HG02981 (cell line): ENCODE measurements at regions not wholly inside any gene's neighbourhood (a gene's known extent, or its start where the extent isn't known, plus 50 kb on each side); places are given as distances from the start of the nearest gene placed in this dataset.
"Not testable (repeated sequence)": the region's sequence is repeated elsewhere in the genome, so short reads cannot be mapped to it uniquely, and the experiment has no call there.

Experiments used
- ATAC-seq: cut with Tn5 transposase; IDR thresholded peaks from one replicate; pipeline ENCODE4 v1.9.1; 2021; ENCODE audit warnings: mild to moderate bottlenecking, moderate library complexity; ENCODE audit not compliant: unreplicated experiment

DNA sequence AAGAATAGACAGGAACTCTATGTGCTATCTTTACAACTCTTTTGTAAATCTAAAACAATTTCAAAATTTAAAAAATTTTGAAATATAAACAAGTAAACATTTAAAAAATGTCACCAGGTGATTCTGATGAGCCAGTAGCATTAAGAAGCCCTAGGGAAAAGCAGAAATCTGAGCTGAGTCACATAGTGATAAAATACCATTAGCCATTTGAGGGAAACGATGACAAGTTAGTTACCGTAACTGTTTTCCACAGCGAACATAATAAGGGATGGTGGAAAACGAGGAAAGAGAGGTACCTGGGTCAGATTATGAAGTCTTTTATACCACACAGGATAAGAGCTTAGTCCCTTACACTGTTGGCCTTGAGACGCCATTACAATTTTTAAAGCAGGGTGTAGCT lies 55.5 kb downstream of the PRR15 start:
- no peak for ATAC-seq

DNA sequence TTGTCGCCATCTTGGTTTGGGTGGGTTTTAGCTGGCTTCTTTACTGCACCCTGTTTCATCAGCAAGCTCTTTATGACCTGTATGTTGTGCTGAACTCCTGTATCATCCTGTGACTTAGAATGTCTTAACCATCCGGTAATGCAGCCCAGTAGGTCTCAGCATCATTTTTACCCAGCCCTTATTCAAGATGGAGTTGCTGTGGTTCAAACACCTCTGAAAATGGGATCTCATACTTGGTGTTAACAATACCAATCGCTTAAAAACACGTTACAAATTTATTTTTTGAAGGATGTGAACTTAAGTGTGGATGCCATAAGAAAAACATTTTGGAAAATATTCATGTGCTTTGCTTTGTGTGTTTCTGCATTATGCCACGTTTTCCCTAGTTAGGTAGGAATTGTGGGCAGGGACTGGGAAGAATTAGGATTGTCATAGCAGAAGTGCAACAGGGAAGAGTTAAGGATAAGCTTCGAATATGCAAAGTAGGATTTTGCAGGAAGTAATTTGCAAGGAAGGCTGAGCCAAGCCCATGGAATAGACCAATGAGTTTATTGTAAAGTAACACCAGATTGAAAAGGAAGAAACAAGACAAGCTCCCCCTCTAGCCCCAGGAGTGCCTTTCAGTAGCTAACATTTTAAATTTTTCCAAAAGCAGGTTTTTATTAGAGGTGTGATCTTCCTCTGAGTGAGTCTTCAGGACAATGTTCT lies 56.4 kb downstream of the PRR15 start:
- ATAC-seq = no peak

DNA sequence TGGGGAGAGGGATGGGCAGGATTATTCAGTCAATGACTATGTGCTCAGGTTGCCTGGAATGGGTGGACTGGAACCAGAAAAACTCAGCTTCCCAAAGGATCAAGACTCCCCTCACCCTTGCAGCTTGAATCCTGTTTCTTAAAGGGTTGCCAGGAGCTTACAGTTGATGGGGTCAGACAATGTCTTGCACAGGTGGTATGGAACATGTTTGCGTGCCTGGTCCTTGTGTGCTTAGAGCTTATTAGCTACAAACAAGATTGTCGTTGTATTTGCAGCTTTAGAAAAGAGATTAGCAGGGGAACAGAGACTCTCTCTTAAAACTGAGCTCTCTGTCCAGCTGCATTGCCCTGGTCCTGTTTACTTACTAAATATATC lies 56.9 kb downstream of the PRR15 start:
- ATAC-seq = no peak

DNA sequence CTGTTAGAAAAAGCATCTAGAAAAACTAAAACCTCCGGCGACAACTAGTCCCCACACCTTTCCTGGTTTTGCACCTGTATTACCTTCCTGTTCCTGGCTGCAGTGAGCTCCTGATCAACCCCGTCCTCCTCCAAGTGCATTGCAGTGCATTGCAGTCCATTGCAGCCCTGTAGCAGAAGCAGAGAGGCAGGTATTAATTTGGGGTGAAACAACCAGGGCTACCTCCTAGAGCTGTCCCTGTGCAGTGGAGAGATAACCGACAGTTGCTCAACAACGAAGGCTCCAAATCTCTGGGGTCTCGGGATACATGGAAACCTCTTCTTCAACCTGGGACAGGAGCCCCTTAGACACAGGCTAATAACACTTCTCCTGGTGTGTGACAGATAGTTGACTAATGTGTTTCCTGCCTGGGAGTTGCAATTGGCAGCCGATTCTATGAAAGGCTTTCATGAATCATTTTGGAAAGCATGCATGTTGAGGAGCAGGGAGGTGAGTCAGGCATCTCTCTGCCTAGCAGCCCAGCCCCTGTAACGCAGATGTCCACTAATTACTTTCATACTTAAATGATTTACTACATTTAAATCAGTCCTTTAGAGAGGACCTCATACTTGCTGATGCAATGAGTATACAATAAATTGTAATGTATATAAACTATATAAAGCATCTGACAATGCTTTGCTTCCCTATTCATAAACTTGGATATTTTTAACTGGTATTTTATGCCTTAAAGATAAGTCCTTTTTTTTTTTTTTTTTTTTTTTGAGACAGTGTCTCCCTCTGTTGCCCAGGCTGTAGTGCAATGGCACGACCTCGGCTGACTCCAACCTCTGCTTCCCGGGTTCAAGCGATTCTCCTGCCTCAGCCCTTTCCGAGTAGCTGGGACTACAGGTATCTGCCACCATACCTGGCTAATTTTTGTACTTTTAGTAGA lies 59.0 kb downstream of the PRR15 start:
- no peak for ATAC-seq

DNA sequence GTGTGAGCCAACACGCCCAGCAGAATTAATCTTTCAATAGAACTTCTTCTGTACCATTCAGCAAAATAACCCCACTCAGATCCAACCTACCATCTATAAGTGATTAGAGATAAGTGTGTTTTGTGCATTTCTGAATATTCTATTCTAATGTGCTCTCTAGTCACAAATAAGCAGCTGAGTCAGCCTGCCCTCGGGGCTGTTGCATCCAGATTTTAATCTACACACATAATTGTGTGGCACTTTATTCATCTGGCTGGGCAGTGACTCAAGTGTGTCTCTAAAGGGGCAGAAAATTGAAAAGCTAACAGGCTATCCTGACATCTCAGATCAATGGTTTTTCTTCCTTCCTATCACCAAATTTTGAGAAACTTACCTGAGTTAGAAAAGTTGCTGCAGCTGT lies 60.3 kb downstream of the PRR15 start:
- no peak for ATAC-seq

DNA sequence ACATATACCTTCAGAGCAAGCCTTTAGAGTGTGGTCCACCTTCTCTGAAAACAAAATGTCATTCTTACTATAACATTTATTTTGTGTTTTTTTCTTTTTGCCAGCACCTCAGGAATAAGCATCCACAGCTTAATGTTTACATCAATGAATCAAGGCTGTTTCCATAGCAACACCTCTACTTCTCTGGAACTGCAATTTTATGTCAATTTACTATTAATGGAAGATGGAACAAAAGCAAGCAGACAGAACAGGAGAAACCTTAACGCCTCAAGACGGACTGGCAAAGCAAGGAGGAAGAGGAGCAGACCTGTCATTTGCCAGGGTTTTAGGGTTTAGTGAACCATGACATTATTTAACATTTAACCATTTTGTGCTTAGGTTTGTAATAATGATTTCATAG lies 63.1 kb downstream of the PRR15 start:
- ATAC-seq = no peak

DNA sequence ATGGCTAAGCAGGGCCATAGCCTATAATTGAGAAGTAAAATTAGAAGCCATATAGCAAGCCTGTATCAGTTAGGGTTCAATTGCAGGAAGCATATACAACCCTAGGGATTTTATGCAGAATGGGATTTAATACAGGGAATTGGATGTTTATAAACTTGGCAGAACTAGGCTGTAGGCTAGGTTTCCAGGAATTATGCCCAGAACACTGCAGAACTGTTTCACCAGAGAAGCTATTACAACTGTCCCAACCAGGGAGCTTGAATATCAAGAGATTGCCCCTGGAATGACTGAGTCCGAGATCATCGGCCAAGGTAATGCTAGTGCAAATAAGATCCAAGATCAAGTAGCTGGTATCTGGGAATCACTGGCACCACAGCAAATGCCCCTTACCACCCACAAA lies 64.0 kb downstream of the PRR15 start:
- no peak for ATAC-seq

DNA sequence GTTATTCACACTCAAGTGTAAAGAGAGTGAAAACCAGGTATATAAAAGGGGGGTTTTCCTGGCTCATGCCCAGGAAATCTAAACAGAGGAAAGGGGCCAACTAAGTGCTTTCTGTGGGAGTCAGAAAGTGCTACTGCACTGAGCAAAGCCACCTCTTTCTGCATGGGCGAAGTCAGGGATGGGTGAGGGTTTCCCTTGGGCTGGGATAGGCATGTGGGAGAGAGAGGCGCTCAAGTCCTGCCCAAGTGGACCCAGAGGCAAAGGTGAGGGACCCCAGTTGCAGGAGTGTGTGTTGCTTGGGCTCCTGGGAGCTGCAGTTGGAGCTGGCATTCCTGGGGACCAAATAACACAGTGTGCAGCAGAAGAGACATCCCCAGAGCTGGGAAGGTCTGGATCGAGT lies 65.9 kb downstream of the PRR15 start:
- ATAC-seq = no peak

DNA sequence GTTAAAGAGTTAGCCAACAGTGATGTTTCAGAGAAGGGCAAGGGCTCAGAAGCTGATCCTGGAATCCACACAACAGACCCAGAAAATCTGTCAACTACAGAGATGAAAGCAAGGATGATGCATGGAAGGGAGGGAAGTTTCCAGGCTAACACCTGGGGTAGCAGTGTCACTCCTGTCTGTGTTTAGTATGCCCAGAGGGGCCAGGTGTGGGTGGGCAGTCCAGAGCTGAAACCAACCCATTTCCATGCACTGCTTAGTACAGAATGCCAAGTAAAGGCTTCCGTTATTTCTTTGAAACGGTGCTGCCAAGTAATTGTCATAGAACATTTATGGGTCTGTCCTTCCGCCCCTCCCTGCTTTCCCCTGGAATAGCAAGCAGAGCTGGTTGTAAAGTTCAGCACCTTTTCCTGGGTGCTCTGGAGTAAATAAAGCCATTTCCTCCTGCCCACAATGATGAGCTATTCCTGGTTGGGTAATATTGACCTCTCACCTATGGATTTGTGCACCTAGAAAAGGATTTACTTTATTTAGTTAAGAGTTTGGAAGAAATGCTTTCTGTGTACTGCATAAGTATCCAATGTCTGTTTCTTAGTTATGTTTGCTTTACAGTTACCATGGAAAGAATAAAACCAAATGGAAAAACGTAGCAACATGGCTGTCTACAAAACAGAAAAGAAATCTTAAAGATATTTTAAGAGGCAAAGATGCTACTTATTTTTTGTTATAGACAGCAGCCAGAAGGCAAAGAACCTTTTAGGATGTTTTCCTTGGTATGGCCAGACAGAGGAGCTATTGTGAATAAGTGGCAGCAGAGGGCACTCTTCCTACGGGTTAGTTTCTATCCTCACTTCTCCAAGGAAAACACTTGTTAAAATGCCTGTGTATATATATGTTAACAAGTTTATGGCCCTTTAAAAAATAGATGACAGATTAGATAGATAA lies 71.7 kb downstream of the PRR15 start:
- not testable (repeated sequence) for ATAC-seq

DNA sequence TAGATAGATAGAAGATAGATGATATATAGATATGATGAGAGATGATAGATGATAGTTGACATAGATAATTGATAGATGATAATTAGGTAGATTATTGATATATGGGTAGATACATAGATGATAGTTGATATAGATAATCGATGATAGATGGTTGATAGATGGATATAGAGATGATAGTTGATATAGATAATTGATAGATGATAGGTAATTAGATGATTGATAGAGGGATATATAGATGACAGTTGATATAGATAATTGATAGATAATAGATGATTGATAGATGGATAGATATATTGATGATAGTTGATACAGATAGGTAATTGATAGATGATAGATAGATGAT lies 72.3 kb downstream of the PRR15 start:
- no peak for ATAC-seq

DNA sequence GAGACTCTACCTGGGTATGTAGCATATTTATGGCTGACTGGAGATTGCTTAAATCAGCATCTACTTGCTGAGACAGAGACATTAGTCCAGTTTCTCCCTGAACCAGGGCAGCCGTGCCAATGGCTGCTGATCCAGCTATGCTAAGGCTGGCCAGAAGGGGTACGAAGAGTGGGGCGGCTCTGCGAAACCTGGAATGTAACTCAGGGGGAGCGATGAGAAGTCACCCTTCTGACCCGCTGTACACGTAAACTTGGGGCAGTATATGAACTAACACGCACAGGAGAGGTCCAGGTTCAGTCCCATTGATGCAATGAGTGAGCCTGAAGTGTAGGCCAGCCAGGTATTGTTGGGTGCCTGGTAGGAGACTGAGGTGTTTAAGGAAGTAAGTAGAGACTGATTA lies 73.7 kb downstream of the PRR15 start:
- ATAC-seq = no peak

DNA sequence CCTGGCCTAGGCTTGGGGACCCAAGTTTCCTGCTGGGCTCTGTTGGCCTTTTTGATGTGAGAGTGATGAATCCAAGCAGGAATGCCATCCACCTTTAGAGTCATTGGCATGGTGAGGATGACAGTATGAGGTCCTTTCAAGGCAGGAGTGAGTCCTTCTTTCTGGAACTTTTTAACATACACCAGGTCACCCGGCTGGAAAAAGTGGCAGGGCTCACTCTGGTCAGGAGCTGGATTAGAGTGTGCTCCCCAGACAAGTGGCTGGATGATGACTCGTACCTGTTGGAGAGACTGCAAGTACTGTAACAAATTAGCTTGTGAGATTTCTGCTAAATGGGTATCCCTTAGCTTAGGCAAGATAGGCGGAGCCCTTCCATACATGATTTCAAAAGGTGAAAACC lies 75.2 kb downstream of the PRR15 start:
- not testable (repeated sequence) for ATAC-seq

DNA sequence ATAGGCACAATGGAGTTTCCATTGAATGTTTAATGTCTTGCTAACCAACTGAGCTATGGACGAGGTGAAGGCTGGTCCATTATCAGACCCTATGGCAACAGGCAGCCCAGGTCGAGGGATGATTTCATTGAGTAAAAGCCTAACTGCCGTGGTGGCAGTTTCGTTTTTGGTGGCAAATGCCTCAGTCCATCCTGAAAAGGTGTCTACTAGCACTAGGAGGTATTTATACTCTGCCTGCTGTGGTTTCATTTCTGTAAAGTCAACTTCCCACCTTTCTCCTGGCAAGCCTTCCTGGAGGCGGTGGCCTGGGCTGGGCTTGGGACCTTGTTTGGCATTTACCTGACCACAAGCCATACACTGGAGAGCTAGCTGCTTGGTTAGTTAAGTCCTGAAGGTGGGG lies 75.8 kb downstream of the PRR15 start:
- ATAC-seq = no peak

DNA sequence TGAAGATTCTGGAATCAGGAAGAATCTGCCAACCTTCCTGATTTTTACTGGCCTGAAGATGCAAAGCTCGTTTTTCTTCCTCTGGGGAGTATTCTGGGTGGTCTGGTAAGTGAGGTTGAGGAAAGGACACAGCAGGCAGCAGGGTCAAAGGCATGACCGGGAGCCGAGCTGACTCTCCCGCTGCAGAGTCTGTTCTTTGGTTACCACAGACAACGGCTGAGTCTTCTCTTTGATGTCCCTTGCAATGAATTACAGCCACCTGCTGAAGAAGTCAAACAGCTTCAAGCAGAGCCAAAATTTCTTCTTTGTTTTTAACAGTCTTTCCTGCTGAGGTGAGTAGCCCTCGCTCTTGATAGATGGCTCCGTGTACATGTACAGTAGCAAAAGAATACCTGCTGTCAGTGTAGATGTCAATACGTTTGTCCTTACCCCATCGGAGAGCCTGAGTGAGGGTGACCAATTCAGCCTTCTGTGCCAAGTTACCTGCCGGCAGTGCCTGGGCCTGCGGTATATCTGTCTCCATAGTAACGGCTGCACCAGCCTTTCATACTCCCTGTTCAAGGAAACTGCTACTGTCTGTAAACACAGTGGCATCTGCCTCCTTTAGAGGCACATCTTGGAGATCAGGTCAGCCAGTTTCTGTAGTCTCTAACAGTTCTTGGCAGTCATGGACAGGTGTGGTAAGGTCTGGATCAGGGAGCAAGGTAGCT lies 76.4 kb downstream of the PRR15 start:
- no peak for ATAC-seq

DNA sequence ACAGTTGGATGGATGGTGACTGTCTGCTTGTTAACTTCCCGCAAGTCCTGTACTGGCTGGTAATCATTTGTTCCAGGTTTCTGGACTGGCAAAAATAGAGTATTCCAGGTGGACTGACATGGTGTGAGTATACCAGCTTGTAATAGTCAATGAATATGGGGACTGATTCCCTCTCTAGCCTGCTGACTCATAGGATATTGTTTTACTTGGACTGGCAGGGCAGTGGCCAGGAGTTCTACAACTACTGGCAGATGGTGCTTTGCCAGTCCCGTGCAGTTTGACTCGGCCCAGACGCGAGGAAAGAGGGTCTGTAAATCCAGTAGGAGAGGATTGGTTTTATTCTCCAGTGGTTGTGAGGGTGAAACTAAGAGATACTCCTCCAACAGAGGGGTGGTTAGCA lies 78.0 kb downstream of the PRR15 start:
- no peak for ATAC-seq

DNA sequence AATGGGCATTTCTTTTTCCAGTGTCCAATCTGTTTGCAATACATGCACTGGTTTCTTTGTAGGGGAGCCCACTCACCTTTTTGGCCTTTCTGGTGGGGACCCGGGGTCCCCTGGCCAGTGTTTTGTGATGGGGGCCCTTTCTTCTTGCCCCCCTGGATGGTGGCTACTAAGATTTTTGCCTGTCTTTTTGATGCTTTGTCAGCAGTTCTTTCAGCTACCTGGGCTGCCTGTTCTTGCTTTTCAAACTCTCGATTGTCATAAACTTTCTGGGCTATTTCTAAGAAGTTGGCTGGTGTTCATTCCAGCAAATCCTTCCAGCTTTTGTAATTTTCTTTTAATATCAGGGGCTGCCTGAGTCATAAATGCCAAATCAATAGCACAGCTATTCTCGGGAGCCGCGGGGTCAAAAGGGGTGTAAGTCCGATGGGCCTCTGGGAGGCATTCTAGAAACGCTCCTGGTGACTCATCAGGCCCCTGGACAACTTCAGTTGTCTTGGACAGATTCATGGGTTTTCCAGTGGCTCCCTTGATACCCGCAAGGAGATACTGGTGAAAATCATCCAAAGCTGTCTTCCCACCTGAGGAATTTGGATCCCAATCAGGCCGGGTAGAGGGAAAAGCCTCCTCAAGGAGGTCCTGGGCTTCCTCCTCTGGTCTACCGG lies 79.0 kb downstream of the PRR15 start:
- no peak for ATAC-seq

DNA sequence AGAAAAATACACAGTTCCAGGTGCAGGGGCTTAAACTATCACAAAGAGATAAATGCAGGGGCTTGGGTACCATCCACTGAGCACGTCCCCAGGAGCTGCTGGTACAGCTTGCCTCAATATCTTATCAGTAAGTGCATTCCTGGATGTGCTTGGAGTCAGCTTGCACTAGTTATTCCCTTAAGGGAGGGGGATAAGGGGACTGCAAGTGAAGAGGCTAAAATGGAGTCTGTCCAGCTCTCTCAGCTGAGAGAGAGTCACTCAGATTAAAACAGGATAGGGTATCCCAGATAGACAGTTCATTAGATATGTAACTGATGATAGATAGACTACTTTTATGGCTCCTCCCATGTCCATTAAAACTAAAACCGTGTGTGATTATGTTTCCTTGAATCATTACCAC lies 82.5 kb downstream of the PRR15 start:
- ATAC-seq = not testable (repeated sequence)

DNA sequence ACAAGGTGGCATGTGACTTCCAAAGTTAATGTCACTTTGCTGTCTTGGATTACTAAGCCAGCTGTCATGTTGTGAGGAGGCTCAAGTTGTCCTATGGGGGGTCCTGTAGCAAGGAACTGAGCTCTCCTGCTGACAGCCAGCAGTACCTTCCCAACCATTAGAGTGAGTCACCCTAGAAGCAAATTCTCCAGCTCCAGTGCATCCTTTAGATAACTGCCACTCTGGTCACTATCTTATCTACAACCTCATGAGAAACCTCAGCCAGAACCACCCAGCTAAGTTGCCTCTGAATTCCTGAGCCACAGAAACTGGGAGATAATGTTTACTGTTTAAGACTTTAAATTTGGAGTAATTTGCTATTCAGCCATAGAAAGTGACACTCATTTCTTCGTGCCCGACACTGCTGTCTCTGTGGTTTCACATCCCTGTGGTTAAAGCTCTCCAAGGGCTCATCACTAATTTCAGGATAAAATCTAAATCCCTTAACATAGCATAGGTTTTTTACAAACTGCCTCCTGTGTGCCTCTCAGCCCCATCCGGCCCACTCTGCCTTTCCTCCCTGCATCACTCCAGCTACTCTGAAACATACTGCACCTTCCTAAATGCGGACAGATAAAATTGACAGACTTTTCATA lies 83.5 kb downstream of the PRR15 start:
- ATAC-seq = no peak

DNA sequence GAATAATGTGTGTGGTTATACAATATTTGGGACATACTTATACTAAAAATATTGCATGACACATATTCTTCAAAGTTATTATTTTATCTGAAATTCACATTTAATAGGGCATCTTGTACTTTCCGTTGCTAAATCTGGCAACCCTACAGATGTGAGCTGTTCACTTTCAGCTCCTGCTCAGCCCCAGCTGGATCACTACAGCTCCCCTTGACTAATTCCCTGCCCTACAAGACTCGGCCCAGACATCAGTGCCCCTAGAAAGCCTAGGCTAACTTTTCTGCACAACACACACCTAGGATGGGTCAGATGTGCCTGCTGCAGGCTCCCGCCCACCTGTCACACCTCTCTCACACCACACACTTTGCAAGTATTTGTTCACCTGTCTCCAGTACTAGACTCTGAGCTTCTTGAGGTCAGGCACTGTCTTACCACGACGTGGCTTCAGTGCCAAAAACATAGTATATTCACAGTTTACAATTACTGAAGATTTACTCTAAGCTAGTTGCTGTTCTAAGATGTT lies 84.1 kb downstream of the PRR15 start:
- not testable (repeated sequence) for ATAC-seq
